ENCODE measurements at regions not wholly inside any gene's neighbourhood (a gene's known extent, or its start where the extent isn't known, plus 50 kb on each side); places are given as distances from the start of the nearest gene placed in this dataset.

DNA sequence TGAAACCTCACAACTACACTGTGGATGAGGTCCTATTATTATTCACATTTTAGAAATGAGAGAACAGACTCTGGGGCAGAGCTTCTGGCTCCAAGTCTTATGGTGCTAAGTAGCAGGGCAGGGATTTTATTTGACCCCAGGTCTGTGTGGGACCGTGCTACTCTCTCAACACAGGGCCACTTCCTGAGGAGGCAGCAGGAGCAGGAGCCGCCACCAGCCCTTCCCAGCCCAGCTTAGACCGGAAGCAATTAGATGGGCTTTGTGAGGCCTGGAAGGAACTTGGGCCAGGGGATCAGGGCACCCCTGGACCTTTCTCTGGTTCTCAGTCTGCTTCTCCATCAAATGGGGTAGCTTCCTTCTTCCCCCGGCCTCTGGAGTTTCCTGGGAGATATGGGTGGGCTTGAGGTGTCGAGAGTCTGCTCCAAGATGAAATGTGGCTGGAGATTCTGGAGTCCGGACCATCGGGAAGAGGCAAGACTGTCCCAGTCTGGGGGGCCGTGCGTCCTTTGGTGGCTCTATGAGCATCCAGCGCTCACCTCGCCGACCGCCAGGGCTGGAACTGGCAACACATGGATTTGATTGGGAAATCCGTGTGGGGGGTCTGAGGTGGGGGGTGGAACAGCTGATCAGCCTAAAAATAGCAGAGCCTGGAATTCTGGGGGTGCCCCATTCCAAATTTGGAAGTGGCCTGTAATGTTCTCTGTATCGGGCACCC lies 136.8 kb downstream of the FOXD2 start:
- TF ChIP-seq, protein P1, sequence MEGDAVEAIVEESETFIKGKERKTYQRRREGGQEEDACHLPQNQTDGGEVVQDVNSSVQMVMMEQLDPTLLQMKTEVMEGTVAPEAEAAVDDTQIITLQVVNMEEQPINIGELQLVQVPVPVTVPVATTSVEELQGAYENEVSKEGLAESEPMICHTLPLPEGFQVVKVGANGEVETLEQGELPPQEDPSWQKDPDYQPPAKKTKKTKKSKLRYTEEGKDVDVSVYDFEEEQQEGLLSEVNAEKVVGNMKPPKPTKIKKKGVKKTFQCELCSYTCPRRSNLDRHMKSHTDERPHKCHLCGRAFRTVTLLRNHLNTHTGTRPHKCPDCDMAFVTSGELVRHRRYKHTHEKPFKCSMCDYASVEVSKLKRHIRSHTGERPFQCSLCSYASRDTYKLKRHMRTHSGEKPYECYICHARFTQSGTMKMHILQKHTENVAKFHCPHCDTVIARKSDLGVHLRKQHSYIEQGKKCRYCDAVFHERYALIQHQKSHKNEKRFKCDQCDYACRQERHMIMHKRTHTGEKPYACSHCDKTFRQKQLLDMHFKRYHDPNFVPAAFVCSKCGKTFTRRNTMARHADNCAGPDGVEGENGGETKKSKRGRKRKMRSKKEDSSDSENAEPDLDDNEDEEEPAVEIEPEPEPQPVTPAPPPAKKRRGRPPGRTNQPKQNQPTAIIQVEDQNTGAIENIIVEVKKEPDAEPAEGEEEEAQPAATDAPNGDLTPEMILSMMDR (IDR thresholded peaks at IDR 0.05), result no peak
- TF ChIP-seq POLR2A (IDR thresholded peaks at IDR 0.05), result no peak

Data from suprapubic skin (tissue), 3 donors.